ENCODE measurements at regions not wholly inside any gene's neighbourhood (a gene's known extent, or its start where the extent isn't known, plus 50 kb on each side); places are given as distances from the start of the nearest gene placed in this dataset.

DNA sequence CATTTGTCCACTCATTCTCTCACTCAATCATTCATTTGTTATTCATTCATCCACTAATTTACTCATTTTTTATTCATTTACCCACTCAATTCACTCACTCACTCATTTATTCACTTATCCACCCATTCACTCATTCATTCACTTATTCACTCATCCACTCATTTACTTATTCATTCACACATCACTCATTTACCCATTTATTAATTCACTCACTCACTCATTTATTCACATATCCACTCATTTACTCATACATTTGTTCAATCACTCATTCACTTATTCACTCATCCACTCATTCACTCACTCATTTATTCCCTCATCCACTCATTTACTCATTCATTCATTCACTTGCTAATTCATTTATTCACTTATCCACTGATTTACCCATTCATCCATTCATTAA, 129.1 kb downstream of the TTLL2 start:
- DNase-seq: no peak
- no peaks in the 10 kb centered on the region for H3K36me3 ChIP-seq (replicated peaks in 1 of 2; ENCODE audit: insufficient read depth in 1 of 2, low read depth in 2 of 2)
- intact Hi-C loops (cut with DNase I): no loop called here
- H3K27ac ChIP-seq: no peak overlapping the region
- no peaks in the 10 kb centered on the region for H3K9me3 ChIP-seq
- no peaks in the 10 kb centered on the region for H3K27me3 ChIP-seq
- no peak overlapping the region for H3K4me3 ChIP-seq
- no peak for TF ChIP-seq POLR2A (IDR thresholded peaks at IDR 0.05)
- TF ChIP-seq, protein P1, sequence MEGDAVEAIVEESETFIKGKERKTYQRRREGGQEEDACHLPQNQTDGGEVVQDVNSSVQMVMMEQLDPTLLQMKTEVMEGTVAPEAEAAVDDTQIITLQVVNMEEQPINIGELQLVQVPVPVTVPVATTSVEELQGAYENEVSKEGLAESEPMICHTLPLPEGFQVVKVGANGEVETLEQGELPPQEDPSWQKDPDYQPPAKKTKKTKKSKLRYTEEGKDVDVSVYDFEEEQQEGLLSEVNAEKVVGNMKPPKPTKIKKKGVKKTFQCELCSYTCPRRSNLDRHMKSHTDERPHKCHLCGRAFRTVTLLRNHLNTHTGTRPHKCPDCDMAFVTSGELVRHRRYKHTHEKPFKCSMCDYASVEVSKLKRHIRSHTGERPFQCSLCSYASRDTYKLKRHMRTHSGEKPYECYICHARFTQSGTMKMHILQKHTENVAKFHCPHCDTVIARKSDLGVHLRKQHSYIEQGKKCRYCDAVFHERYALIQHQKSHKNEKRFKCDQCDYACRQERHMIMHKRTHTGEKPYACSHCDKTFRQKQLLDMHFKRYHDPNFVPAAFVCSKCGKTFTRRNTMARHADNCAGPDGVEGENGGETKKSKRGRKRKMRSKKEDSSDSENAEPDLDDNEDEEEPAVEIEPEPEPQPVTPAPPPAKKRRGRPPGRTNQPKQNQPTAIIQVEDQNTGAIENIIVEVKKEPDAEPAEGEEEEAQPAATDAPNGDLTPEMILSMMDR (IDR thresholded peaks at IDR 0.05): no peak
- ATAC-seq: no peak
- H3K4me1 ChIP-seq: no peaks in the 10 kb centered on the region

DNA sequence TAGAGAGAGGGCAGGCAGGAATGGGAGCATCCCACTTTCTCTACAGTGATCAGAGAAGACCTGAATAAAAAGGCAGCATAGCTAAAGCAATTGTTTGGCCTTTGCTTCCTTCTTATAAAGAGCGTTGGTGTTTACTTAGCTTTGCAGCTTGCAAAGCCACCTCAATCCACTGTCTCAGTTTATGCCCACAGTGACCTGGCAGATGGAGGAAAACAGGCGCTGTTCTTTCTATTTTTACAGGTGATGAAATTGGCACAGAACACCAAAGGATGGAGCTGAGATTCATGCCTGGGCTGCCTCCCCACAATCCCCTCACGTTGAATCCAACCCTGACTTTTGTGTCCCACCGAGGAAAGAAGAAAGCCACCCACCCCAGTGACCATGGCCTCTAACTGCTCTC, 130.5 kb downstream of the TTLL2 start:
- Histone ChIP-seq H3K27me3 (no peaks in the 10 kb centered on the region), H3K9me3 (no peaks in the 10 kb centered on the region), H3K27ac (no peak overlapping the region), H3K4me3 (no peak overlapping the region), H3K4me1 (no peaks in the 10 kb centered on the region), H3K36me3 (replicated peaks in 1 of 2; ENCODE audit: insufficient read depth in 1 of 2, low read depth in 2 of 2) (no peaks in the 10 kb centered on the region)
- intact Hi-C loops (cut with DNase I): no loop called here
- DNase-seq (no peak), ATAC-seq (no peak)
- 38 to 49% methylated on average over 4 of the region's 4 CpGs for WGBS, 2 donors
- TF ChIP-seq, protein P1 (IDR thresholded peaks at IDR 0.05): no peak
- TF ChIP-seq POLR2A (IDR thresholded peaks at IDR 0.05): no peak

DNA sequence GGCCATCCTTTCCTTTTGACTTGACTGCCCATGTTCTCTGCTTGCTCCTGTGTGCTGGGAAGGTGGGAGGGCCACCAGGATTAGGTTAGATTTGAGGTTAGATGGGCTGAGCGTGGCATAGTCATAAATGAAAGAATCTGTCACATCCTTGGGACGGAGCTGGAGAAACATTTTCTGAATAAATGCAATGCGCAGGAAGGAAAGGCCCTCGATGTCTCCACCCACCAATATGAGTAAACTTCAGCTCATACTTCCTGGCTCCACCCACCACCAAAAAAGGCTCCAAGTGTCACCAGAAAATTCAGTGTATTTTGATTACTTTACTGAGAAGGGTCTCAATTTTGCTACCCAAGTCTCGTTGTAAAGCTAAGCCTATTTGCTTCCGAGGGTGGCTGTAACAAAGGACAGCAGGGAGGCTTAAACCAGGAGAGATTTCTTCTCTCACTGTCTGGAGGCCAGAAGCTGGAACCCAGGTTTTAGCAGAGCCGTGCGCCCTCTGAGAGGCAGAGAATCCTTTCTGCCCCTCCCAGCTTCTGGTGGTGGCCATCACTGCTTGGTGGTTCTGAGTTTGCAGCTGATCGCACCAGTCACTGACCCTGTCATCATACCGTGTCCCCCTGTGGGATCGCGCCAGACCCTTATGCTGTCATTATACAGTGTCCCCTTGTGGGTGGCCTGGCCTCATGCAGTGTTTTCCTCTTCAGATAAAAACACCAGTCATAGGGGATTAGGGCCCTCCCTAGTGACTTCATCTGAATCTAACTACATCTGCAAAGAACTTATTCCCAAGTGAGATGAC, 137.8 kb downstream of the TTLL2 start:
- intact Hi-C loops (cut with DNase I): no loop called here
- Histone ChIP-seq H3K4me3 (no peak overlapping the region), H3K36me3 (replicated peaks in 1 of 2; ENCODE audit: insufficient read depth in 1 of 2, low read depth in 2 of 2) (no peaks in the 10 kb centered on the region), H3K27ac (no peak overlapping the region), H3K9me3 (no peaks in the 10 kb centered on the region), H3K4me1 (no peaks in the 10 kb centered on the region), H3K27me3 (no peaks in the 10 kb centered on the region)
- ATAC-seq (no peak), DNase-seq (no peak)
- TF ChIP-seq, protein P1 (IDR thresholded peaks at IDR 0.05): no peak
- no peak for TF ChIP-seq POLR2A (IDR thresholded peaks at IDR 0.05)
- WGBS, 2 donors: 79 to 92% methylated on average over 8 to 12 of the region's 12 CpGs

DNA sequence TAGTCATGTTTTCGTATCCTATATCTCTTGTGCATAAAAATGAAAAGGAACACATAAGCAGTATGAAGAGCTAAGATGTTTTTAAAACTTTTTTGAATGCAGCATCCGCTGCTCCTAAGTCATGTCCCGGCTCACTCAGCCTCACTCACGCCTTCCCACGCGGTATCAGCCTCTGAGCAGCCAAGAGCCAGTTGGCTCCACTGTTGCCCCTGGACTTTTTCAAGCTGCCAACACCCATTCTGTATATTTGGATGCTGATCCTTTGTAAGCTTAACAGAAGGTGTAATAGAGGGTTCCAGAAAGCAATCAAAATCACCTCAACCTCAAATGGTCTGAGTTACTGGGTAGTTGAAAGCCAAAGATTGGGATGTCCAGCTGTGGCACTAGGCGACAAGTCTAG, 139.3 kb downstream of the TTLL2 start:
- DNase-seq: no peak
- Histone ChIP-seq H3K27me3 (no peaks in the 10 kb centered on the region), H3K36me3 (replicated peaks in 1 of 2; ENCODE audit: insufficient read depth in 1 of 2, low read depth in 2 of 2) (no peaks in the 10 kb centered on the region), H3K4me3 (no peak overlapping the region), H3K4me1 (no peaks in the 10 kb centered on the region), H3K27ac (no peak overlapping the region), H3K9me3 (no peaks in the 10 kb centered on the region)
- 94 to 95% methylated on average over 7 of the region's 7 CpGs for WGBS, 2 donors
- no peak for TF ChIP-seq POLR2A (IDR thresholded peaks at IDR 0.05)
- TF ChIP-seq, protein P1 (IDR thresholded peaks at IDR 0.05): no peak
- no peak for ATAC-seq
- intact Hi-C loops (cut with DNase I): no loop called here

DNA sequence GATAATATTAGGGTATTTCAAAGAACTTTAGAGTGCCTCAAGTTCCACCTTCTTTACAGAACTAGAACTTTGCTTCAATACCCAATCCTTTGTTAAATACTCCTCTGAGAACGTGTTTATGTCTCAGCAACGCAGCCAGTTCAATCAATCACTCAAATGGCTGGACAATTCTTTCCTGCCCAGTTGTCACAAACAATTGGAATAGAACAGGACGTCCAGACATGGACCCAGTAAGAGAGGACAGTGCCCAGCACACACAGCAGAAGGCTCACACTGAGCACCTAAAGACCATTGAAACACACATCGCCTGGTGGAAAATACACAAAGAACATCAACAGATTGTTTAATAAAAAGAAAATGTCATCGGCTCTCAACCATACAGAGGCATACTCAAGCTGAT, 140.6 kb downstream of the TTLL2 start:
- TF ChIP-seq, protein P1 (IDR thresholded peaks at IDR 0.05): no peak
- TF ChIP-seq POLR2A (IDR thresholded peaks at IDR 0.05): no peak
- H3K4me3 ChIP-seq: no peak overlapping the region
- no peak overlapping the region for H3K27ac ChIP-seq
- no peak for ATAC-seq
- H3K9me3 ChIP-seq: no peaks in the 10 kb centered on the region
- WGBS, 2 donors: 55 to 60% methylated on average over 5 of the region's 5 CpGs
- intact Hi-C loops (cut with DNase I): no loop called here
- no peaks in the 10 kb centered on the region for H3K27me3 ChIP-seq
- no peak for DNase-seq
- H3K4me1 ChIP-seq: no peaks in the 10 kb centered on the region
- H3K36me3 ChIP-seq (replicated peaks in 1 of 2; ENCODE audit: insufficient read depth in 1 of 2, low read depth in 2 of 2): no peaks in the 10 kb centered on the region
